OCI-LY3 (cell line): ENCODE measurements at regions not wholly inside any gene's neighbourhood (a gene's known extent, or its start where the extent isn't known, plus 50 kb on each side); places are given as distances from the start of the nearest gene placed in this dataset.

Experiments used
- EZH2phosphoT487 ChIP-seq: fragments of 200-600 bp; shearing (Covaris generic); IDR thresholded peaks from 2 replicates; pipeline ENCODE4 v1.6.1; 2018; ENCODE audit warnings: antibody characterized with exemption, mixed run types, low read depth
- TF ChIP-seq, protein P1 (sequence below): fragments of 200-600, 300-600 bp; sonication (generic); IDR thresholded peaks from 2 replicates; pipeline ENCODE4 v1.5.1; 2014; ENCODE audit warnings: antibody characterized with exemption, low read length, low read depth

DNA sequence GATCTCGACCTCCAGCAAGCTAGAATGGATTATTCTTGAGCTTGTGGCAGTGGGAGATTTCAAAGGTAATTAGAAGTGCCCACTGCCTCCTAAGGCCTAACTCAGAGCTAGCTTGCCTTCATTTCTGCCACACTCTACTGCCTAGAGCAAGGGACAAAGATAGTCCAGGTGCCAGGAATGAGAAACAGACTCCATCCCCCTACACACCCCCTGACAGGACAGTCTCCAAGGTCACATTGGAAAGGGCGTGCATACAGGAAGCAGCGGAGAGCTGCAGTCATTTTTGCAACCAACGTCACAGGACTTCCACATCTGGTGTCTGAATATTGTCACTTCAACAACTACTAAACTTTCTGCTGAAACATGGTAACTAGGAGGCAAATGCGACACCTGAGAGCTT is 101.0 kb upstream of the SH3BP4 start:
- TF ChIP-seq, protein P1, sequence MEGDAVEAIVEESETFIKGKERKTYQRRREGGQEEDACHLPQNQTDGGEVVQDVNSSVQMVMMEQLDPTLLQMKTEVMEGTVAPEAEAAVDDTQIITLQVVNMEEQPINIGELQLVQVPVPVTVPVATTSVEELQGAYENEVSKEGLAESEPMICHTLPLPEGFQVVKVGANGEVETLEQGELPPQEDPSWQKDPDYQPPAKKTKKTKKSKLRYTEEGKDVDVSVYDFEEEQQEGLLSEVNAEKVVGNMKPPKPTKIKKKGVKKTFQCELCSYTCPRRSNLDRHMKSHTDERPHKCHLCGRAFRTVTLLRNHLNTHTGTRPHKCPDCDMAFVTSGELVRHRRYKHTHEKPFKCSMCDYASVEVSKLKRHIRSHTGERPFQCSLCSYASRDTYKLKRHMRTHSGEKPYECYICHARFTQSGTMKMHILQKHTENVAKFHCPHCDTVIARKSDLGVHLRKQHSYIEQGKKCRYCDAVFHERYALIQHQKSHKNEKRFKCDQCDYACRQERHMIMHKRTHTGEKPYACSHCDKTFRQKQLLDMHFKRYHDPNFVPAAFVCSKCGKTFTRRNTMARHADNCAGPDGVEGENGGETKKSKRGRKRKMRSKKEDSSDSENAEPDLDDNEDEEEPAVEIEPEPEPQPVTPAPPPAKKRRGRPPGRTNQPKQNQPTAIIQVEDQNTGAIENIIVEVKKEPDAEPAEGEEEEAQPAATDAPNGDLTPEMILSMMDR: no peak
- no peak for TF ChIP-seq EZH2phosphoT487
